K562 (cell line): ENCODE measurements at regions not wholly inside any gene's neighbourhood (a gene's known extent, or its start where the extent isn't known, plus 50 kb on each side); places are given as distances from the start of the nearest gene placed in this dataset.

Source experiments
- ATAC-seq: fragments of 200-7000 bp; cut with Tn5 transposase; 3 replicates; pipeline ENCODE4 v1.9.1; 2020; ENCODE audit warnings: moderate library complexity
- BruUV-seq: library from RNA; stranded (reverse); fragments of 400-500 nt; replicated peaks from 2 replicates; lab custom pipeline; 2021; lab: Mats Ljungman, UMichigan
- CTCF ChIA-PET: fragments of 300-600 bp; formaldehyde crosslinking; extraction: SDS; loops from one replicate; lab custom pipeline; 2021; ENCODE audit warnings: low intra/inter-chr PET ratio; lab: Yijun Ruan, JAX
- POLR2A ChIA-PET: fragments of 300-600, 350-650 bp; sonication (Branson Sonifier 250); formaldehyde crosslinking; extraction: SDS; loops from one replicate; lab custom pipeline; 2021; ENCODE audit warnings: antibody characterized with exemption, inconsistent platforms; lab: Yijun Ruan, JAX
- DNase-seq, 4 experiments: peaks; one replicate each; pipeline versions ENCODE4 v3.0.0 to v3.0.0-alpha.2; 2011 to 2018; ENCODE audit warnings: low spot score in 3 of 4, mixed read lengths in 3 of 4; ENCODE audit errors: extremely low read depth in 1 of 4
- FAIRE-seq: peaks from 2 replicates; lab custom pipeline; 2011; peaks lifted over from hg19 to GRCh38; lab: Jason Lieb, UNC
- H2AFZ ChIP-seq: 2 replicates; pipeline ENCODE4 v1.6.0; 2011; ENCODE audit warnings: low read depth, low read length, control low read depth, inconsistent platforms
- H3K27ac ChIP-seq: fragments of 200-600 bp; 3 replicates; pipeline ENCODE4 v1.8.0; 2011; ENCODE audit warnings: low read depth, mild to moderate bottlenecking, control low read depth, inconsistent platforms, low read length, moderate library complexity, mixed read lengths; ENCODE audit errors: extremely low read depth
- H3K27me3 ChIP-seq, 2 experiments: fragments of 300-600 bp in 1 of 2; 2 replicates in 1 of 2; 3 replicates in 1 of 2; pipeline versions ENCODE4 v1.6.0 to v1.8.0; 2011; ENCODE audit warnings: inconsistent platforms in 2 of 2, low read length in 2 of 2, mild to moderate bottlenecking in 1 of 2, mixed read lengths in 1 of 2, moderate library complexity in 1 of 2; ENCODE audit not compliant: control insufficient read depth in 2 of 2, insufficient read depth in 2 of 2
- H3K36me3 ChIP-seq: fragments of 300-600 bp; 3 replicates; pipeline ENCODE4 v1.8.0; 2011; ENCODE audit warnings: mild to moderate bottlenecking, low read length, inconsistent platforms; ENCODE audit not compliant: control insufficient read depth, insufficient read depth
- H3K4me1 ChIP-seq, 2 experiments: fragments of 200-600 bp in 1 of 2; replicated peaks in 1 of 2; 2 replicates in 1 of 2; 3 replicates in 1 of 2; pipeline versions ENCODE4 v1.5.1 to v1.8.0; 2011; ENCODE audit warnings: inconsistent platforms in 2 of 2, low read length in 2 of 2, mild to moderate bottlenecking in 1 of 2, mixed read lengths in 1 of 2, moderate library complexity in 1 of 2; ENCODE audit not compliant: control insufficient read depth in 2 of 2, insufficient read depth in 2 of 2
- H3K4me2 ChIP-seq: 2 replicates; pipeline ENCODE4 v1.6.1; 2011; ENCODE audit warnings: low read length, control low read depth, inconsistent platforms, mixed read lengths; ENCODE audit not compliant: insufficient read depth
- H3K4me3 ChIP-seq: fragments of 200-600 bp; sonication (generic), shearing (Covaris generic); 2 replicates; pipeline ENCODE4 v1.5.1; 2016; ENCODE audit warnings: control low read depth, inconsistent platforms
- H3K79me2 ChIP-seq: fragments of 200-600 bp; 3 replicates; pipeline ENCODE4 v1.8.0; 2011; ENCODE audit warnings: low read length, inconsistent platforms; ENCODE audit not compliant: control insufficient read depth, insufficient read depth
- H3K9ac ChIP-seq, 2 experiments: 2 replicates each; pipeline versions ENCODE4 v1.6.0 to v1.6.1; 2011; ENCODE audit warnings: low read depth in 2 of 2, low read length in 2 of 2, control low read depth in 1 of 2, inconsistent platforms in 1 of 2, mild to moderate bottlenecking in 1 of 2, mixed read lengths in 1 of 2; ENCODE audit not compliant: insufficient read depth in 1 of 2
- H3K9me1 ChIP-seq: one replicate; pipeline ENCODE4 v1.6.0; 2011; ENCODE audit warnings: inconsistent platforms, mild to moderate bottlenecking, low read length, moderate library complexity; ENCODE audit not compliant: control insufficient read depth, insufficient read depth
- H3K9me3 ChIP-seq: replicated peaks from 2 replicates; pipeline ENCODE4 v1.5.1; 2011; ENCODE audit warnings: low read depth, low read length, inconsistent platforms; ENCODE audit not compliant: control insufficient read depth, insufficient read depth
- H4K20me1 ChIP-seq: replicated peaks from 2 replicates; pipeline ENCODE4 v1.6.1; 2011; ENCODE audit warnings: low read length, inconsistent platforms, mixed read lengths; ENCODE audit not compliant: control insufficient read depth, insufficient read depth
- CTBP1 ChIP-seq: fragments of 450-650 bp; IDR thresholded peaks from 2 replicates; pipeline ENCODE4 v1.6.1; 2016; ENCODE audit warnings: borderline replicate concordance
- RAD21 ChIP-seq, 2 experiments: fragments of 250-450 bp in 1 of 2; fragments of 450-650 bp in 1 of 2; sonication (Bioruptor Pico) in 1 of 2; formaldehyde crosslinking in 1 of 2; IDR thresholded peaks in 1 of 2; conservative IDR thresholded peaks in 1 of 2; 2 replicates each; pipeline versions ENCODE4 v1.4.0 to v1.8.0; 2020 to 2022; ENCODE audit warnings: mild to moderate bottlenecking in 2 of 2, moderate library complexity in 1 of 2
- RBM25 ChIP-seq: fragments of 200-400 bp; formaldehyde crosslinking; IDR thresholded peaks from 2 replicates; pipeline ENCODE4 v1.6.1; 2018; ENCODE audit warnings: low read length, low read depth, moderate library complexity; ENCODE audit not compliant: severe bottlenecking
- SMARCC2 ChIP-seq: fragments of 450-650 bp; IDR thresholded peaks from 2 replicates; pipeline ENCODE4 v1.6.1; 2017; ENCODE audit warnings: antibody characterized with exemption, moderate library complexity, mild to moderate bottlenecking, low read depth
- SMC3 ChIP-seq: conservative IDR thresholded peaks from 2 replicates; pipeline ENCODE4 v1.6.1; 2011; ENCODE audit warnings: low read depth, low read length, improper control_type of control experiment; ENCODE audit not compliant: insufficient read depth
- TEAD4 ChIP-seq, 2 experiments: sonication (generic) in 1 of 2; formaldehyde crosslinking in 1 of 2; IDR thresholded peaks; 2 replicates each; pipeline versions ENCODE4 v1.6.1 to v1.8.0; 2012 to 2022; ENCODE audit warnings: borderline replicate concordance in 1 of 2, inconsistent platforms in 1 of 2, low read length in 1 of 2, mild to moderate bottlenecking in 1 of 2, missing genetic modification reagents in 1 of 2
- WHSC1 ChIP-seq: IDR thresholded peaks from one replicate; pipeline ENCODE4 v1.6.1; 2012; ENCODE audit warnings: low read length, control low read depth, inconsistent platforms
- WGBS: fragments of 100-300 bp; shearing (Covaris generic); methylation state at CpG from one replicate; pipeline ENCODE4 v1.1.6; 2016; ENCODE audit warnings: low coverage, mixed read lengths; ENCODE audit not compliant: insufficient coverage; ENCODE audit errors: missing lambda C conversion rate; 5-methylcytosine and 5-hydroxymethylcytosine counted together
- in situ Hi-C: fragments of 300-500 bp; cut with MboI; formaldehyde crosslinking; loops from 4 replicates; pipeline ENCODE4 v1.15.0; 2018; ENCODE audit warnings: inconsistent platforms, mixed read lengths
- intact Hi-C: fragments of 100-400 bp; cut with micrococcal nuclease; formaldehyde crosslinking; loops from 2 replicates; pipeline ENCODE4 v1.14.2; 2022
- TF ChIP-seq, protein P1 (sequence below): fragments of 450-650 bp; IDR thresholded peaks from 2 replicates; pipeline ENCODE4 v1.6.1; 2017; ENCODE audit warnings: mild to moderate bottlenecking, moderate library complexity
- TF ChIP-seq, protein P2 (sequence below): fragments of 450-650 bp; IDR thresholded peaks from 2 replicates; pipeline ENCODE4 v1.7.1; 2018; ENCODE audit warnings: mild to moderate bottlenecking, low read depth; ENCODE audit not compliant: partially characterized antibody
- TF ChIP-seq, protein P3 (sequence below): fragments of 250-450 bp; sonication (Bioruptor Pico); IDR thresholded peaks from 2 replicates; pipeline ENCODE4 v1.5.0; 2021; ENCODE audit warnings: mild to moderate bottlenecking, borderline replicate concordance

DNA sequence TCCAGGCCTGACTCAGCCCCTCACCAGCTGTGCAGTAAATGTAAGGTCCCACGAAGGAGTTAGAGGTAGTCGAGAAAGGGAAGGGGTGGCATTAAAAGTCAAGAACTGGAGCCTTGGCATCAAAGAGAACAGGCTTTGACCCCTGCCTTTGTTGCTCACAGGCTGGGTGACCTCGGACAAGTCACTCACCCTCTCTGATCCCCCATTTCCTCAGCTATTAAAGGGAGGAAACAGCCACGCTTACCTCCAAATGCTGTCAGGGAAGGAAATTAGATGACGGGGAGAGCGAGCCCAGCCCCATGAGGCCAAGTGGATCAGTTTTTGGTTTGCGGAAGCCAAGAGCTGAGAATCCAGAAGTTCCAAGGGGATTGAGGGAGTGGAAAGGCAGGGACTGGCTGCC is 104.9 kb upstream of the MYL2 start (continued):
- TF ChIP-seq RBM25, result peak; percentile 39
- TF ChIP-seq SMC3, result no peak
- TF ChIP-seq SMARCC2, result no peak
- TF ChIP-seq, protein P1, sequence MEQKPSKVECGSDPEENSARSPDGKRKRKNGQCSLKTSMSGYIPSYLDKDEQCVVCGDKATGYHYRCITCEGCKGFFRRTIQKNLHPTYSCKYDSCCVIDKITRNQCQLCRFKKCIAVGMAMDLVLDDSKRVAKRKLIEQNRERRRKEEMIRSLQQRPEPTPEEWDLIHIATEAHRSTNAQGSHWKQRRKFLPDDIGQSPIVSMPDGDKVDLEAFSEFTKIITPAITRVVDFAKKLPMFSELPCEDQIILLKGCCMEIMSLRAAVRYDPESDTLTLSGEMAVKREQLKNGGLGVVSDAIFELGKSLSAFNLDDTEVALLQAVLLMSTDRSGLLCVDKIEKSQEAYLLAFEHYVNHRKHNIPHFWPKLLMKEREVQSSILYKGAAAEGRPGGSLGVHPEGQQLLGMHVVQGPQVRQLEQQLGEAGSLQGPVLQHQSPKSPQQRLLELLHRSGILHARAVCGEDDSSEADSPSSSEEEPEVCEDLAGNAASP, result no peak

DNA sequence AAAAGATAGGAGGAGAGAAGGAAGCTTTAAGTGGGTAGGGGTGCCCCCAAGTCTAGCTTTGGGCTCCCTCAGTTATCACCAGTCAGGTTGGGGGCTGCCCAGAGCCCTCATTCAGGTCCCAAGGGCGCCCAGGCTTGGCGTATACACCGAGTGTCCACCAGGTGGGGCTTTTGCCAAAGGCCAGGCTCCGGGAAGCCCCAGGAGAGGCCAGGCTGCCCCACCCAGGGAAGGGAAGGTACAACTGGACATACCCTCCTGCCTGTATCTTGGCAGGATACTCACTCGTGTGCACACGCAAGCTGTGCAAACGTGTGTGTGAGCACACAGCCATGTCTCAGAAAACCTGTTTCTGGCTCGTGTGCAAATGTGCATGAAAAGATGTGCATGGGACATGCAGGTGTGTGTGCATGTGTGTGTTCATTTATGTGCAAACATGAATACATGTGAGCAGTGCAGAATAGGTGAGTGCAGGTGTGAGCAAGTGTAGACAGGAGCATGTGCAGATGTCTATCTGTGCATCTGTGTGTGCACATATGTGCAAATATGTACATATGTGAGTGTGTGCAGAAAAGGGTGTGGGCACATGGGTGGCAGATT is 103.9 kb upstream of the MYL2 start:
- ChIA-PET POLR2A (interaction anchor here (0.7 kb wide), 1 partner anchor 14 kb away, joined by 7 read pairs; no protein-coding TSS in a partner anchor), CTCF (interaction anchor here (0.7 to 1.6 kb wide), 5 partner anchors 130 to 649 kb away, joined by 3 to 8 read pairs (median 5); no protein-coding TSS in a partner anchor)
- no peak overlapping the region for H3K27ac ChIP-seq
- in situ Hi-C loops, result loop anchor here (5.0 kb wide), 1 partner anchor 278 kb away; no protein-coding TSS in a partner anchor
- intact Hi-C loops, result loop anchor here (1.0 to 10.0 kb wide), 4 partner anchors 87 to 289 kb away; no protein-coding TSS in a partner anchor
- DNase-seq (peak; percentile 67 to 80 (median 78)), ATAC-seq (peak; percentile 100), FAIRE-seq (peak; percentile 85)
- H3K9me1 ChIP-seq, result no peaks in the 10 kb centered on the region
- no peak overlapping the region for H2AFZ ChIP-seq
- H3K4me1 ChIP-seq, result no peaks in the 10 kb centered on the region
- no peak overlapping the region for H3K4me2 ChIP-seq
- H3K9ac ChIP-seq, result no peak overlapping the region
- BruUV-seq, result no TSS peak
- no peaks in the 10 kb centered on the region for H3K9me3 ChIP-seq
- WGBS, result 2% methylated on average over 6 of the region's 8 CpGs
- no peak overlapping the region for H3K4me3 ChIP-seq
- no peaks in the 10 kb centered on the region for H4K20me1 ChIP-seq
- H3K27me3 ChIP-seq, result peaks cover 0 to 18% of the 10 kb centered on the region in 2 experiments; a peak in 2 of 5 replicates
- H3K79me2 ChIP-seq, result no peaks in the 10 kb centered on the region
- no peaks in the 10 kb centered on the region for H3K36me3 ChIP-seq
- TF ChIP-seq TEAD4 (IDR thresholded peaks at IDR 0.05; ENCODE audit: low read length), result no peak
- TF ChIP-seq TEAD4 (CRISPR knock-in tag; IDR thresholded peaks at IDR 0.05; ENCODE audit: borderline replicate concordance), result no peak
- TF ChIP-seq CTBP1, result 0 out of 2 replicates have a peak, but pooled peaks have one; percentile 24
- TF ChIP-seq WHSC1, result no peak
- TF ChIP-seq, protein P2, sequence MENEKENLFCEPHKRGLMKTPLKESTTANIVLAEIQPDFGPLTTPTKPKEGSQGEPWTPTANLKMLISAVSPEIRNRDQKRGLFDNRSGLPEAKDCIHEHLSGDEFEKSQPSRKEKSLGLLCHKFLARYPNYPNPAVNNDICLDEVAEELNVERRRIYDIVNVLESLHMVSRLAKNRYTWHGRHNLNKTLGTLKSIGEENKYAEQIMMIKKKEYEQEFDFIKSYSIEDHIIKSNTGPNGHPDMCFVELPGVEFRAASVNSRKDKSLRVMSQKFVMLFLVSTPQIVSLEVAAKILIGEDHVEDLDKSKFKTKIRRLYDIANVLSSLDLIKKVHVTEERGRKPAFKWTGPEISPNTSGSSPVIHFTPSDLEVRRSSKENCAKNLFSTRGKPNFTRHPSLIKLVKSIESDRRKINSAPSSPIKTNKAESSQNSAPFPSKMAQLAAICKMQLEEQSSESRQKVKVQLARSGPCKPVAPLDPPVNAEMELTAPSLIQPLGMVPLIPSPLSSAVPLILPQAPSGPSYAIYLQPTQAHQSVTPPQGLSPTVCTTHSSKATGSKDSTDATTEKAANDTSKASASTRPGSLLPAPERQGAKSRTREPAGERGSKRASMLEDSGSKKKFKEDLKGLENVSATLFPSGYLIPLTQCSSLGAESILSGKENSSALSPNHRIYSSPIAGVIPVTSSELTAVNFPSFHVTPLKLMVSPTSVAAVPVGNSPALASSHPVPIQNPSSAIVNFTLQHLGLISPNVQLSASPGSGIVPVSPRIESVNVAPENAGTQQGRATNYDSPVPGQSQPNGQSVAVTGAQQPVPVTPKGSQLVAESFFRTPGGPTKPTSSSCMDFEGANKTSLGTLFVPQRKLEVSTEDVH, result no peak
- TF ChIP-seq, protein P3, sequence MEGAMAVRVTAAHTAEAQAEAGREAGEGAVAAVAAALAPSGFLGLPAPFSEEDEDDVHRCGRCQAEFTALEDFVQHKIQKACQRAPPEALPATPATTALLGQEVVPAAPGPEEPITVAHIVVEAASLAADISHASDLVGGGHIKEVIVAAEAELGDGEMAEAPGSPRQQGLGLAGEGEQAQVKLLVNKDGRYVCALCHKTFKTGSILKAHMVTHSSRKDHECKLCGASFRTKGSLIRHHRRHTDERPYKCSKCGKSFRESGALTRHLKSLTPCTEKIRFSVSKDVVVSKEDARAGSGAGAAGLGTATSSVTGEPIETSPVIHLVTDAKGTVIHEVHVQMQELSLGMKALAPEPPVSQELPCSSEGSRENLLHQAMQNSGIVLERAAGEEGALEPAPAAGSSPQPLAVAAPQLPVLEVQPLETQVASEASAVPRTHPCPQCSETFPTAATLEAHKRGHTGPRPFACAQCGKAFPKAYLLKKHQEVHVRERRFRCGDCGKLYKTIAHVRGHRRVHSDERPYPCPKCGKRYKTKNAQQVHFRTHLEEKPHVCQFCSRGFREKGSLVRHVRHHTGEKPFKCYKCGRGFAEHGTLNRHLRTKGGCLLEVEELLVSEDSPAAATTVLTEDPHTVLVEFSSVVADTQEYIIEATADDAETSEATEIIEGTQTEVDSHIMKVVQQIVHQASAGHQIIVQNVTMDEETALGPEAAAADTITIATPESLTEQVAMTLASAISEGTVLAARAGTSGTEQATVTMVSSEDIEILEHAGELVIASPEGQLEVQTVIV (CRISPR knock-in tag), result no peak
- TF ChIP-seq RAD21 (CRISPR knock-in tag; conservative IDR thresholded peaks at IDR 0.05 in 1 of 2, IDR thresholded peaks at IDR 0.05 in 1 of 2), result peak; percentile 76 to 92
